Occipital lobe (tissue), 1 donor: ENCODE measurements at regions not wholly inside any gene's neighbourhood (a gene's known extent, or its start where the extent isn't known, plus 50 kb on each side); places are given as distances from the start of the nearest gene placed in this dataset.

Source experiments
- DNase-seq: peaks from one replicate; lab custom pipeline; 2025; lab: John Stamatoyannopoulos, UW

DNA sequence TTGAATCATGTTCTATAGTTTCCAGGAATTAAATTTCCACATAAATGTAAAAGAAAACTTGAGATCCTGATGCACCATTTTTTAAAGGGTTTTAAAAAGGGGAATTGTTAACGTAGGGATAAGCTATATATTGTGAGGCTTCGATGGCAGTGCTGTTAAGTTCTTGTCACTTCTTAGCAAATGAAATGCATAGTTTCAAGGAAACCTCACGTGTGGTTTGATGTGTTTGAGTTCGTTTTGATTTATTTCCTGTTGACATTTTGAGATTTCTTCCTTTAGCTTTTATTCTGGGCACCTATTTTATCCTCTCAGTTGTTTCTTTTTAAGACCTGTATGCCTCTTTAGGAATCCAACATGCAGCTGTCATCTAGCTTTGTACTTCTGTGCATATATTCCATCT is 301.0 kb downstream of the DOCK8 start:
- no peak for DNase-seq

DNA sequence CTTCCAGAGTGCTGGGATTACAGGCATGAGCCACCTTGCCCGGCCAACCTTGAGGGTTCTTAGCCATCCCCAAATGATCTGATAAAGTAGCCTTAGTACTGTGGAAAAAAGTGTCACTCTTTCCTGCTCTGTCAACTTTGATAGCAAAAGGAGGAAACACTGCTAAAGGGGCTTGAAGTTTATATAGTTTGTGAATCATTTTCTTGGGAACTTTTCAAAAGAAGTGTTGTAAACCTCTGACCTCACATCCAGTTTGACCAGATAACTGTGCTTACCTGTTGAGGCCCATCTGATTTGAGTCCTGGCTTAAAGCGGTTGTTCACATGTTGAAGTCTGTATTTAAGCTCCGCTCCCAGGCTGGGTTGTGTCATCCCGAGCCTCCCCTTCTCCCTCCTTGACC is 303.3 kb downstream of the DOCK8 start:
- no peak for DNase-seq

DNA sequence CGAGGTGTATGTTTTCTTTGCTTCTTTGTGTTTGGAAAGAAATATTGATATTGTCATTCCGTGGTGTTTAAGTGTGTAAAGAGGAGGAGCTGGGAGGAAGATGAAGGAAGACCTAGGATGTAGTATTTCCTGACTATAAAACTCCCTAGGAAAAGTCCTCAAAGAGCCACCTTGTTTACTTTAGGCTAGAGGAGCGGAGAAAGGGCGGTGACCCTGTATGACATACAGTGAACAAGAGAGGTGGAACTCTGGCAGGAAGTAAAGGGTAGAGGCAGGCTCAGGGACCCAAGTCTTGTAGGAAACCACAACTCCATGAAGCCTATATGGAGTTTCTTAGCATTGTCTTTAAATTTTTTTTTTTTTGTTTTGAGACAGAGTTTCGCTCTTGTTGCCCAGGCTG is 303.9 kb downstream of the DOCK8 start:
- no peak for DNase-seq

DNA sequence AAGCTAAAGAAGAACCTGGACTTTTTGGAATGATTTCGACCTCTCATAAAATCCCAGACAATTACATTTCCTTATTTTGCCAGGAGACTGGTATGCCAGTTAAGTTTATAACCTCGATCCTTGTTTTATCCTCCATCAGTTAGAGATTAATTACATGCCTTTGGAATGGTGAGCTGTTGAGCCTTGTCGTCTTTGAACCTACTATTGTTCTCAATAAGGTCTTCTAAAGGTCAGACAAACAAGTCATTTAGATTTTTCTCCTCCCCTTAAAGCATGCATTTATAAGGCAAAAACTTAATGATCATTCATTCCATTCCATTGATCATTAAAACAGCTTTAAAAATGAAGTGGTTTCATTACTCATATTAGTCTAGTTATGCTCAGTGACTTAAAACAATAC is 304.9 kb downstream of the DOCK8 start:
- DNase-seq = no peak

DNA sequence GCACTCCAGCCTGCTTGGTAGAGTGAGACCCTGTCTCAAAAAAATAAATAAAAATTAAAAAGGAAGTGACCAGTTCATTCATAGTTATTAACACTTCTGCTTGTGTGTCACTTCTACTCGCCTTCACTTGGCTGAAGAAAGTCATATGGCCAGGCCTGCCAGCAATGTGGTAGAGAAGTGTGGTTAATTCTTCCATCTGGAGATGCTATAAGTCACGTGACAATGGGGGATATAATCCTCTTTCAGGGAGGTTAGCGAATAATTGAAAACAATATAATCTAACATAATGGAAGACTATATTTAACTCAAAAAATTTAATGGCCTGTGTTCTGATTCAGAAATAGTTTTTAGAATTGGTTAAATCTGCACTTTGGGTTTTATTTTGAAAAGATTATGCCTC is 305.6 kb downstream of the DOCK8 start:
- no peak for DNase-seq

DNA sequence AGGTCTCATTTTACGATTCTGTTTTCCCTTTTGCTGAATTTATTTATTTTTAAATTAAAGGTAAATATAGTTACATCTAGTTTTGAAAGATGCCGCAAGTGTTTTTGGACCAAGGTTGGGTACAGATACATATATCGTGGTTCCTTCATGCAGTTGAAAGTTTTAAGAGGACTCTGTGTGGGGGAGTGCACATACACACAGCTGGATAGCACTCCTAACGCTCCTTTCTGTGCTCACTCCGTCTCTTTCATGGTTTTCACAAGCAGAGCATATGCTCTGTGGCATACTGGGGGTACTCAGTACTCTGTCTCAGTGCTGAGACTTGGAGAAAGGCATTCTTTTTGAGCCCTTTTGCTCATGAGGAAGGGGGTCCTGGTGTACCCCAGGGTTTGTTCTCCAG is 307.5 kb downstream of the DOCK8 start:
- DNase-seq = no peak

DNA sequence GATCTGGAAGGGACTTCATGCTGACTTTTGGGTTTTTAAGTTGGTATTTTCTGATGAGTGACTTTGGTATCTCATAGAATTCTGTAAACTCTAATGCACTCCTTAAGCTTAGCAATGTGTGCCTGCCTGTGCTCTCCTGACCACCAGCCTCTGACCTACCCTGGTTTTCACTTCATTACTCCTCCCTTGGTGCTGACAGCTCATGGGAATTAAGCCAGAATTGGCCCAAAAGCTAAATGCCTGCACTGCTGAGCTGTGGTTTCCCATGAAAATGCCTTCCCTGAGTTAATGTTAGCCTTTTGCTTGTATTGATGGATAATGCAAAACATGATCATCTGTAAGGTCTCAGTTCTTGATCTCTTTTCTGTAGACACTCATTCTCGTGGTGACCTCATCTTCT is 308.0 kb downstream of the DOCK8 start:
- no peak for DNase-seq

DNA sequence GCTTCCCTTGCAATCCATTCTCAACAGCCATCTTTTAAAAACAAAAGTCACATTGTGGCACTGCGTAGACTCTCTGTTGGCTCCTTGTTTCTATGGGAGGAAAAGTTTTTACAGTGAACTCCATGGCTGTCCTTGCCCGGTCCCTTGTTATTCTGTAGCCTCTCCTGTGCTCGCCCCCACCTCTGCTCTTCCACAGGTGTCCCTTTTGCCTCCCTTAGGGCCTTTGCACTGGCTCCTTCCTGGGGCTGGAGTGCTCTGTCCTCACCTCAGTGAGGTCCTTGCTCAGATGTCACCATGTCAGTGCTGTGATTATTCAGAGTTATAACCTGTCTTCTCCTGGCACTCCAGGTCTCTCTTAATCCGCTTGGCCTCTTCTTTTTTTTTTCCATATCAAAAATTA is 308.8 kb downstream of the DOCK8 start:
- no peak for DNase-seq

DNA sequence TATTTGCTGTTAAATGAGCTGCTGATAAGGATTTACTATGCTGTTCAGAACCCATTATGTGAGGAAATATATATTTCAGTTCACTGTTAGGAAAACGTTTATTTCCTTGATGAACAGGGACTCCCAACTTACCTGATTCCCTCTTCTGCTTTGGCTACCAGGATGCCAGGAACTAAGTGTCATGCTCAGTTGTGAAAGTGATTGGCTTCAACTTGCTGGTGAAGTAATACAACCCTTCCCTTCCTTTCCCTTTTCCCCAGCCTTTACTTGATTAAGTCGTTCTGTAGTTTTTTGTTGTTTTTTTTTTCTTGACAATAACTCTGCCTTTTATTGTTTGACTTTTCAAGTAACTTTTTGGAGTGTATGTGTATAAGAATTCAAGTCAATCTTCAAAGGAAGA is 309.3 kb downstream of the DOCK8 start:
- no peak for DNase-seq

DNA sequence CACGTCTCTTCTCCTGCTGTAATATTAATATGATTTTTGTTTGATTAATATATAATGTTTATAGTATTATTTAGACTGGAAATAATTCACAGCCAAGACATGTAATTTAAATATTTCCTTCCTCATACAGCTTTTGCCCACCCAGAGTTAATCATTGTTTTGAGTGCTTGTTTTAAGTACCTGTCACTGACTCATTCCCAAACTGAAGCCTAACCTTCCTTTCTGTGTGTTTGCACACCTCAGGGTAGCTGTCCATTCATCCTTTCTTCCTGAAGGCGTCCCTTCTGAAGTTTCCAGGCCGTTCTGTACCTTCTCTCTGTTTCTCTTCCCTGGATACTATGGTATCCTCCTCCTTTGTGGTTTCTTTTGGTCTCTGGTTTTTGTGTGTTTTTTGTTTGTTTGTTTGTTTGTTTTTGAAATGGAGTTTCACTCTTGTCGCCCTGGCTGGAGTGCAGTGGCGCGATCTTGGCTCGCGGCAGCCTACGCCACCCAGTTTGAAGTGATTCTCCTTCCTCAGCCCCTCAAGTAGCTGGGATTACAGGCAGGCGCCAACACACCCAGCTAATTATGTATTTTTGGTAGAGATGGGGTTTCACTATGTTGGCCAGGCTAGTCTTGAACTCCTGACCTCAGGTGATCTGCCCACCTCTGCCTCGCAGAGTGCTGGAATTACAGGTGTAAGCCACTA is 312.4 kb downstream of the DOCK8 start:
- DNase-seq = no peak

DNA sequence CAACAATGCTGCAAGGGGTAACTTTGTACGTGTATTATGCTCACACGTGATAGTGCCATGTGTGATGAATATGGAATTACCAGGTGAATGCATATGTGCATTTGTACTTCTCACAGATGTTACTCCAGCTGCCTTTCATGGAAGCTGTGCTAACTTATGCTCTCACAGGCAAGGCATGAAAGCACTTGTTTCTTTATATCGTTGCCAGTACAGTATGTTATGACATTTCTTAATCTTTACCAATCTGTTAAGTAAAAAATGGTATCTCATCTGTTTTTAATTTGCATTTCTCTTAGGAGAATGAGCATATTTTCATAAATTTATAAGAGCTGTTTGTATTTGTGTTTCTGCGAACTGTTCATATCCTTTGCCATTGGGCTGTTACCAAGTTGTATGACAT is 311.8 kb upstream of the DMRT1 start:
- DNase-seq = no peak

DNA sequence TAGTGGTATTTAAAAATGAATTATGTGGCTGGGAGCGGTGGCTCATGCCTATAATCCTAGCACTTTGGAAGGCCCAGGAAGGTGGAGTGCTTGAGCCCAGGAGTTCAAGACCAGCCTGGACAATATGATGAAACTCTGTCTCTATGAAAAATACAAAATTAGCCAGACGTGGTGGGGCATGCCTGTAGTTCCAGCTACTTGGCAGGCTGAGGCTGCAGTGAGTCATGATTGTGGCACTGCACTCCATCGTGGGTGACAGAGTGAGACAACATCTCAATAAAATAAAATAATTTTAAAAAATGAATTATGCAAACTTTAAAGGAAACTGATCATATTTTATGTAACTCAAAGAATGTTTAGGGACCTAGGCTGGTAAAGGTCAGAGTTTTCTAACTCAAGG is 310.8 kb upstream of the DMRT1 start:
- DNase-seq = no peak

DNA sequence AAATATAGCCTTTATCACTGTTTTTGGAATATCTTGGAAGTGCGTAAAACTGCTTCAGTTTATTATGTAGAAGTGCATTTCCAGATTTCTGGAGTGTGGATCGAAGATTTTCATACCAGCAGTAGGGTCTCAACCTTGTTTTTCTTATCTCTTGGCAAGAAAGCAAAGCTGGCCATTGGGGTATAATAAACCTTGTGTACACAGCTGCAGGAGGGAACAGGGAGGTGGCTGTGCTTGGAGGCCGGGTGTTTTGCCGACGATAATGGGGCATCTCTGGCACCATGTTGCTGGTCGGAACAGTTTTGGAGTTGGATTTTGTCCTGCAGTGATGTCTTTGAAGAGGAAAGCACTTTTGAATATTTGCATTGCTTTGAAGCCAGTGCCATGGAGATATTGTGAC is 308.8 kb upstream of the DMRT1 start:
- no peak for DNase-seq

DNA sequence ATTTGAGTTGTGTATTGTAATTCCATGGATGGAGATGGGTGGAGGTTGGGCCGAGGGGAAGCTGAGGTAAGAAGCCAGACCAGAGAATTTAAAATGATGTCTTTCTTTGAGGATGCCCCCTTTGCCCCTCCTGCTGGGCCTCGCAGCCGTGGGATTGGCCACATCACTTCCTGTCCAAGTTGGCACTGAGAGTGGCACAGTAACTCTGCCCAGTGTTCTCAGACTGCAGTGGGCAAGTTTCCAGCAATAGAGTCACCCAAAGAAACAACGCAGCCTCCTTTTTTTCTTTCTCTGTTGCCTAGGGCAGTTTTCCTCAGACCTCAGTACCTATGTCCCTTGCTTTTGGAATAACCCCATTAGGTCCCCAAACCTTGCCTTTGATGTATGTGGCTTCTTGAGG is 306.6 kb upstream of the DMRT1 start:
- peak; percentile 66 for DNase-seq

DNA sequence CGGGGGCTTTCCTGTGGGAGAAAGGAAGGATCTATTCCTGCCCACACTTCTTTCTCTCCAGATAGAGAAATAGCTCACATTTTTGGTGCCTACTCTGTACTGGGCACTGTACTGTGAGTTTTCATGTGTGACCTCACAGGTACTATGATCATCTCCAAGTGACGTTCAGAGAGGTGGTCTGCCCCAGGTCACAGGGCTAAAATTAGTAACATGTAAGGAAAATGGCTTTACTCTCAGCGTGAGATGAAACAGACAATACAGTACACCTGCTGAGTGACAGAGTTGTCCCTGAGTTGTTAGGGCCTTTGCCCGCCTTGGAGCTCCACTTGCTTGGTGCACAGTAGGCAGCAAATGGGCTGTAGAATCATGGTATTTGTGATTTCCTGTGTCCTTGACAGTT is 306.1 kb upstream of the DMRT1 start:
- DNase-seq = no peak

DNA sequence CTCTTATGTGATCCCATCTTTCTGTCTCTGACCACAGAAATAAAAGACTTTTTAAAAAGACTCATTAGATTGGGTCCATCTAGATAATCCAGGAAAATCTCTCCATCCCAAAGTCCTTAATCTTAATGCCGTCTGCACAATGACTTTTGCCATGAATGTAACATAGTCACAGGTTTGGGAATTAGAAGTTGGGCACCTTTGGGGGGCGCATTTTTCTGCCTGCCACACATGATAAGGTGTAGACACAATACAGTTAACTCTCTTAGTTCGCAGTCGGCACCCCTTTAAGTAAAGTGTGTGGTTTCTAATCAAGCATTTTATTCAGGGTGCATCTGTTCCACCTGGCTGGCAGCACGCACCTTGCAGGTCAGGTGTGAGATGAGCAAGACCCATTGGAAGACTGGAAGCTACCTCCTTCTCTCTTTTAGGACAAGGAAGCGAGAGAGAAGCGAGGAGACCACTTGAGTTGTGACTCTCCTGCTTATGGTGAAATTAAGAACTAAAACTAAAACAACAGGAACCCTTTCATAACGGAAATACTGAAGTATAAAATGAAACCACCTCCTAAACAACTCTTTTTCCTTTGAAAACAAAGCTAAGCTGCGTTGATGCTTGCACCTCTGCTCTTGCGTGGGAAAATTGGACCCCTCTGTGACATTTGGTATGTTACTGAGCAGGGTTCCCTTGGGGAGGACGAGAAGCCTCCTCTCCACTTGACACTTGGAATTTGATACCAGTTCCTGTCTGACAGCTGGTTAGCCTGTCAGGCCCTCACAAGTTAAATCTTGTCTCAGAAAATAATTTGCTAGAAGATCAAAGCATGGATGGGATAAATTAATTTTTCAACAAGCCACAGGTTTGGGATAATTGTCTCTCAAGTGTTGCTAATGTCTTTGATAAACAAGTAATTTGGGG is 304.6 kb upstream of the DMRT1 start:
- DNase-seq = no peak

DNA sequence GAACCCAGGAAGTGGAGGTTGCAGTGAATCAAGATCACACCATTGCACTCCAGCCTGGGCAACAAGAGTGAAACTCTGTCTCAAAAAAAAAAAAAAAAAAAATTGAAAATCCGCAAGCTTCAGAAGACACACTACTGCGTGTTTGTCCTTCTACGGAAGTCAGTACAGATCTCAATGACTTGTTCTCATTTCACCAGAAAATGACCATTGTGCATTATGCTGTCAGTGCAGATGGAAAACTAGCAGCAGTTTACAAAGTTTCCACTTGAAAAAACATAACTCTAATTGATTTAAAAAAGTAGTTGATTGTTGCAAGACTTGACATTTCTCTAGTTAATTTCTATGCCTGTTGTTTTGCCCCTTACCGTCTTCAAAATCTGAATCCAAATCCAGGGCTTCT is 298.0 kb upstream of the DMRT1 start:
- DNase-seq = no peak

DNA sequence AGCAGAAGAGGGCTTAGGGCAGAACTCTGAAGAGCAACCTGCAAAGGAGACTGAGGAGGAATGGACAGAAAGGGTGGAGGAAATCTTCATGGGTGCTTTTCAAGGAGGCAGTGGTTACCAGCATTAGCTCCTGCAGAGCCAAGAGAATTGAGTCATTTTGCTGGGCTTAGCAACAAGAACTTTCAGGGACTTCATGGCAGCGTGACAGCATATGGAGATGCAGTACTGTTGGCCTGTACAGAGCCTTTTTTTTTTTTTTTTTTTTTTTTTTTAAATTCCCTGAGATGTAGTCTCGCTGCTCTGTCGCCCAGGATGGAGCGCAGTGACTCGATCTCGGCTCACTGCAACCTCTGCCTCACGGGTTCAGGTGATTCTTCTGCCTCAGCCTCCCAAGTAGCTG is 296.0 kb upstream of the DMRT1 start:
- DNase-seq = peak; percentile 30

DNA sequence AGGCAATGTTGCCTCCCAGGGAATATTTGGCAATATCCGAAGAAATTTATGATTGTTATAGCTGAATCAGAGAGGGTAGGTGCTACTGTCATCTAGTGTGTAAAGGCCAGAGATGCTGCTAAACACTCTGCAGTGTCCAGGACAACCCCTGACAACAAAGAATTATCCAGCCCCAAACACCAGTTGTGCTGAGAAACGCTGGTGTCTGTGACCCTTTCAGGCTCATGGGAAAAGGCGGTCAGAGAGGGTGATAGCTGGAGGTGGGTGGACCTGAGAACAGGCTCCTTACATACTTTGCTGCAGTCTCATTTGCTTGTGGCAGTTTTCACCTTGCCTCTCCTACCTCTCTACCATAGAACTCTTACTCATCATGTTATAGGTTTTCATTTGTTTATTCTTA is 295.3 kb upstream of the DMRT1 start:
- no peak for DNase-seq

DNA sequence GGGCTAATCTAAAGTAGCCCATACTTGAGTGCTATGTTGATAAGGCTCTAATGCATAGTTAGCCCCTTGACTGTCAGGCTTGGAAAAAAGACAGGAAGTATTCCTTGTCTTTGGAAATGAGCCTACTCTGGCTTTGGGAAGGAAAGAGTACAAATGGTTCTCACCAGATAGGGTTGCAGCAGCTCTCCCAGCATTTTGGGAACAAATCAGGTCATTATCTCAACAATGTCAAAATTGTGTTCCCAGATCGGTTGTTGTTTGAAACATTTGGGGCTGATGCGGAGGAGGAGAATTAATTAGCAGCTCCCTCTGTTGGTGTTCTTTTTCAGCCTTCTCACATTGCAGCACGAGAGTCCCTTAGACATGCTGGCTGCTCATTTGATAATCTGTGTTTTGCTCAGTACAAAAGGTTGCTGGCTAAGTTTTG is 294.7 kb upstream of the DMRT1 start:
- peak; percentile 18 for DNase-seq

DNA sequence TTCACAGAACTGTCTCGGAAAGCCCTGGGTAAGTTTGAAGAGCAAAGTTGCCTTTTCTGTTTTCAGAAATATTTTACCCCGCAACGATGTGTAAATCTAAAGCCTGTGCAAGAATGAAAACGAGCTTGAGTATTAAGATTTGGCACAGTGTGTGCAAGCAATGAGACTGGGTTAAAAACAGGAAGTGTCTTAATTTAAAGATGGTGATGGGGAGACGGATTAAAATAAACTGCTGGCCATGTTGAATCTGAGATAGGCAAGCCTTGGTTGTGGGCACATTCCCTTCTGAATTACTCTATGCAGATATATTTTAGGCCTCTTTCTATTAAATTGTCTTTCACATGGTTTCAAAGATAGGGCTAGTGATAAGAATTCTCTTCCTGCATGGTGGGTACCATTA is 294.2 kb upstream of the DMRT1 start:
- DNase-seq = no peak

DNA sequence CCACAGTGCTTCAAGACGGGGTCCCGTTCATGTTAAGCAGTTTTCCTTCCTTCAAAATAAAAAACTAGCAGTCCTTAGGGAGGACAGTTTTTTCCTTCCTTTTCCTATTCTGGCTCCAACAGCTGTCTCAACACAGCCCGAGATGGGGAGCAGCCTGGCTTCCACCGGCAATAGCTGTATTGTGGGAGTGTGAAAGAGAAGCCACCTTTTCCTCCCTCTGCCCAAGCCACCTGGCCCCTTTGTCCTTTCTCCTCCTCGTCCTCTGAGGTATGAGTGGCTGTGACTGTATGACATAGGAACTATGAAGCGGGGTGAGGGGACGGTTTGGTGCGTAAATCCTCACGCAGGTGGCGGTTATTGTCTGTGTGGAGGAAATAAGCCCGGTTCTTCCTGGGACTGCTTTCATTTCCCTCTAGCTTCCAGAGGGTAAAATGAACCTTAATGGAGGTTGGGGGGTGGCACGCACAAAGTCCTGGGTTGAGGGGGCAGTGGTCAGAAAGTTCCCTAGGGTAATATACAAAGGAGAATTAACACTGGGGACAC is 292.0 kb upstream of the DMRT1 start:
- DNase-seq = no peak

DNA sequence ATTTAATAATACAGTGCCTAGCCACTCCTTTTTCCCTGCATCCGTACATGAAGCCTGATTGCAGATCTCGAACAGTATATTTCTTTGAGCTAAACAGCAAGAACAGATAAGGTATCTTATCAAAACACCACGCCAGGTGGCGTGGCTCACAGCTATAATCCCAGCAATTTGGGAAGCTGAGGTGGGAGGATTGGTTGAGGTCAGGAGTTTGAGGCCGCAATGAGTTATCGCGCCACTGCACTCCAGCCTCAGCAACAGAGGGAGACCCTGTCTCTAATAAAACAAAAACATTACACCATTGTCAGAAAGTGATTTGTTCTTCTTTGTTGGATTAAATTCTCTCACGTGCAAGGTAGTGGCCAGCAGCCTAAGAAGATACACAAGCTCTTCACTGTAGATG is 291.2 kb upstream of the DMRT1 start:
- DNase-seq = no peak
